GM19023 (cell line): ENCODE measurements at regions not wholly inside any gene's neighbourhood (a gene's known extent, or its start where the extent isn't known, plus 50 kb on each side); places are given as distances from the start of the nearest gene placed in this dataset.
"Not testable (repeated sequence)": the region's sequence is repeated elsewhere in the genome, so short reads cannot be mapped to it uniquely, and the experiment has no call there.

Source experiments
- ATAC-seq: cut with Tn5 transposase; IDR thresholded peaks from one replicate; pipeline ENCODE4 v1.9.1; 2021; ENCODE audit warnings: mild to moderate bottlenecking, moderate library complexity; ENCODE audit not compliant: unreplicated experiment

DNA sequence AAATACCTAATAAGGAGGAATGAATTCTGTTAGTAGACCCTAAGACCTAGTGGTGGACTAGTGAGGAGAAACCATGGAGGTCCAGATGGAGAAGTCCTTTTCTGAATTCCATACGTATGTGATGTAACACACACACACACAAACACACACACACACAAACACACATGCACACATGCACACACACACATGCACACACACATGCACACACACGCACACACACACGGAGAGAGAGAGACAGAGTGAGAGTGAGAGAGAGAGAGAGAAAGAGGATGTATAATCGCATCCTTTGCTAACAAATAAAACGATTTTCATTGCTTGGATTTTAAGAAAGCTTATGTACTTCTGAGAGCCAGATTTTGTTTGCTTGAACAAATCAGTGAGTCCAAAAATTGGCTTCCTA lies 132.6 kb upstream of the CEP162 start:
- ATAC-seq: no peak

GRCh38 chr6:84358581-84358980 lies 131.1 kb upstream of the CEP162 start:
- no peak for ATAC-seq

DNA sequence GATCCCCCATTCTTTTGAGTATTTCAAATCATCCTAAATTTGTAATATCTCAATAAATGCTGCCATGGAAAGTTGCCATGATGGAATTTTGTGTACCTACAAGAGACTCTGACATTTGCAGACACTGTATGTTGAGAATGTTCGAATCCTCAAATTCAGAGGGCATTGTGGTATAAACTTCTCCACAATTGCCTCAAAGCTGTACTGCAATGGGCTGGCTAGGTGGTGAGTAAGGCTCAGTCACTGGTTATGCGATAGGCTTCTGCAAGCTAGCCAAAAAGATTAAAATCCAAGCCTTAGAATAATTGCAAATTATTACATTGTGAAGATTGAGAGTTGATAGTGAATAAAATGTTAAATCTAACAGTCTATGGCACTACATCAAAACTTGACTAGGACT lies 130.2 kb upstream of the CEP162 start:
- ATAC-seq: no peak

DNA sequence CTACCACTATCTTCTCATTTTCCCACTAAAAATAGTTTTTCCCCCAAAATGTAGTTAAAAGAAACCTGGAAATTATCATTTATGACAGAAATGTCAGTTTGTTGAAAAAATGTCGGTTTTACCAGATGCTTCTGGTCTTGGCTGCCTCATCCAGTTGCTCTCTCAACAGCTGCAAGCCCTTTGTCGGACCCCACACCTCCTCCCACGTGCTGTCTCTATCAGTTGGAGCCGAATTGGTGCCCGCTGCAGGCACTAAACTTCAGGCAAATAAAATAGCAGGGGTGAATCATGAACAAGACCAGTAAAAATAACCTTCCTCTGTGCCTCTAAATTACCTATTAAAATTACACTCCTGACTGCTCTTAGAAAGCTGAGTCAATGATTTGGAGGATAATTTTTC lies 129.5 kb upstream of the CEP162 start:
- no peak for ATAC-seq

DNA sequence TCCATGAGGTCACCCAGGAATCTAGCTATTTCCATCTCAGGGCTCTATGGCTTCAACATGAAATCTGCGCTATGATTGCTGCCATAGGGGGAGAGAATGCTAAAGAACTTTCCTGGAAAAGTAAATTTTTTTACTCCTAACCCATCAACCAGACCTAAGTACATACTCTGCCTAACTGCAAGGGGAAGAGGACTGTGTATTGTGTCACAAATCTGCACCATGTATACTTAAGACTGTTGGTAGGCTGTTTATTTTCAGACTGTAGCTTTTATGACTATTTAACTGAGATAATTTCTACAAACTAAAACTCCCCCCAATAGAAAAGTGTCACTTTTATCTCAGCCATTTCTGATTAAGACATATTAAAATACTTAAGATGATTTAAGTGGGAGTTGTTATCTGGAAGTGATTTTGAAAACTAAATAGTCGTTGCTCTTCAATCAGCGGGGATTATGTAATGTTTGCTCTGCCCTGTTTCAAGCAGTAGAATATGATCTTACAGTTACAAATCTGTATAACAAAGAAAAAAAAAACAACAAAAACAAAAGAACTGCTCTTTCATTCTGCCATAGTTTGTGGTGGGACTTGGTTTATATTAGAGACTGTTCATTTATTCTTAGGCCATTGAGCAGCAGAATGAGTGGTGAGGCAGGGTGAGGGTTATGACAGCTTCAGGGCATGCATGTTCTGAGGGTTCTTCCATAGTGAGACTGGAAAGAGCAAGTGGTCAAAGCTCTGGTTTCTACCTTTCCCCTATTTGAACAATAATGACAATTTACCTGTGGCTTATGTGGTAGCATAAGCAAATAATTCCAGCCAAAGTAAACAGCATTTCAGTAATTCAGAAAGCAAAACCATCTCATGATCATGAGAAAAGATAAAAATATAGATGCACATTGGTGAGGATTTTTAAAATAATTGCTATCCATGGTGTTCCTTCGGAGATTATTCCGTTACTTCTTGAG lies 126.3 kb upstream of the CEP162 start:
- ATAC-seq: no peak

- ATAC-seq: no peak
Measured at GRCh38 chr6:84350397-84350796, 123.0 kb upstream of the CEP162 start.

DNA sequence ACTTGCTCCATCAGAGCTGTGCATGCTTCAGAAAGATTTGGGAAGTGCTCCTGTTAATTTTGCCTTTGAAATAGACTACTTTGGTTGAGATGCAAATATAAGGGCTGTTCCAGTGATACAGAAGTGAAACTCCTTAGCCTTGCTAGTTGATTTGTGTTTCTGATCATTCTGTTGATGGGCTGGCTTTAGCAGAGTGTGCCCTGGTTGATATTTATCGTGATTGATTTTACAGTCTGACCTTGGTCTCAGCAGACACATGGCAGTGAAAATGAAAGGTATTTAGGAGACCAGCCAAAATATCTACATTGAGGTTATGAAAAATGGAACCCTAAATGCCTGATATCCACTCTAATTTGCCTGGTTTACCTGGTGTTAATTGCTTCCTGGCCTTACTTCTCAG lies 122.1 kb upstream of the CEP162 start:
- ATAC-seq: no peak

DNA sequence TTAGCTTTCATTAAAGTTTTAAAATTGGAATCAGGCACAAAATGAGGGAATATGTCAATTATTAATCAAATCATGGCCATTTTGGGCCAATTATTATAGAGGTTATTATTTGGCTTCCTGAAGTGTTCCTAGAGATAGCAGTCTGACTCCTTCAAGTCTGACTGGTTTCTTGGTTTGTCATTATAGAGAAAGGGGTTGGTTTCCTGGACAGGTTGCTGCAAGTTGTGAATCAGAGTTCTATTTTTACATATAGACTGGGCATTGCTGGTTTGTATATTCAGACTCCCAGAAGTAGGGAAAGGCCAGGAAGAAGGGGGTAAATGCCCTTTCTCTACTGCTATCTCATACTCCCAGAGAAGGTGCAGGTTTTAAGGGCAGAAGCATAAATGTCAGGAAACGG lies 121.4 kb upstream of the CEP162 start:
- no peak for ATAC-seq

DNA sequence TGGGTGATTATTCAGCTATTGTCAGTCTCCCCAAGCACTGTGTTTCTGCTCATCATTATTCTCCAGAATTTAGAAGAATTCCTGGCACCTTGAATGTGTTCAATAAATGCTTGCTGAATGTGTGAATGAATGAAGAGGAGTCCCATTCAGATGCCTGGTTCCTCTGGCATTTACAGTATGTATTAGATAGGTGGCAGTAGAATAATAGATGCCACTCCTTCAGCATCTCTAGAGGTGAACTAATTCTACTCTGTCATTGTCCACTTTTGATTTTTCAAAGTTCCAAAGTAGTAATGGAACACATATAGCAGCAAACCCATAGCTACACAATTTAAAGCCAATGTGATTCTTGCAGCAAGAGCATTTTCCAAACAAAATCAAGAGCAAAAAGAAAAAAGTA lies 118.9 kb upstream of the CEP162 start:
- no peak for ATAC-seq

DNA sequence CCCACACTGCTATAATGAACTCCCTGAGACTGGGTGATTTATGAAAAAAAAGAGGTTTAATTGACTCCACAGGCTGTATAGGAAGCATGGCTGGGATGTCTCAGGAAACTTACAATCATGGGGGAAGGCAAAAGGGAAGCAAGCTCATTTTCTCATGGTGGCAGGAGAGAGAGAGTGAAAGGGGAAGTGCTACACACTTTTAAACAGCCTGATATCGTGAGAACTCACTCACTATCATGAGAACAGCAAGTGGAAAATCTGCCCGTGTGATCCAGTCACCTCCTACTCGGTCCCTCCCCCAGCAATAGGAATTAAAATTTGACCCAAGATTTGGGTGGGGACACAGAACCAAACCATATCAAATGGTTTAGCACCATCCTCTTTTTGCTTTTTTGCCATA lies 116.6 kb upstream of the CEP162 start:
- ATAC-seq: no peak

DNA sequence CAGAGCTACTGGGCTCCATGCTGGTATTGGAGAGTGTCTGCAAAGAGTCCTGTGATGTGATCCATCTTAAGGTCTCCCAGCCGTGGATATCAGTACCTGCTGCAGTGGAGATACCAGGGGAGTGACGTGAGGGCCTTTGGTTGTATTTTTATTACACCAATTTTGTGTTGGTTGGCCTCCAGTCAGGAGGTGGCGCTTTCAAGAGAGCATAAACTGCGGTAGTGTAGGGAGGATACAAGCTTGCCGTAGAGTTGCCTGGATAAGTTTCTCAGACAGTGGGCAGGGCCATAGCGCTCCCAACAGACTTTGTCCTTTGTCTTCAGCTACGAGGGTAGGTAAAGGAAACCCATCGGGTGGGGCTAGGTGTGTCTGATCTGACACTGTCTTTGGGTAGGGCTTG lies 113.0 kb upstream of the CEP162 start:
- no peak for ATAC-seq

DNA sequence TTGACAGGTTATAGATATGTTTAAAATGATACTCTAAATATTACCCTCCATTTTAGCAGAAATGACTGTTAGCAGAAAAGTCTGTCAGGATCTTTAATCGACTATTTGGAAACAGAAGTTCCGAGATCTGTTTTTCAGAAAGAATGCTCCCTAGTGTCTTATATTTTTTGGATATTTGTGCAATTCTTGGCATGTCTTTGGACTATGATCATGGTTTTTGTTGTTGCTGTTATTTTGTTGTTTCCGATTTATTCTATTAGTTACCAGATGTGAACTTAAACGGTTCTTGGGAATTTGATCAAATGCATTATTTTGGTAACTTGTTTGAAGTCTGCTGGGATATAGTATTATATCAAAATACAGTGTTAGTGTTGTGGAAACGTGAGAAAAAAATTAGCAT lies 106.4 kb upstream of the CEP162 start:
- no peak for ATAC-seq

- ATAC-seq: peak; percentile 92
Measured at GRCh38 chr6:84332139-84333034, 104.9 kb upstream of the CEP162 start.

DNA sequence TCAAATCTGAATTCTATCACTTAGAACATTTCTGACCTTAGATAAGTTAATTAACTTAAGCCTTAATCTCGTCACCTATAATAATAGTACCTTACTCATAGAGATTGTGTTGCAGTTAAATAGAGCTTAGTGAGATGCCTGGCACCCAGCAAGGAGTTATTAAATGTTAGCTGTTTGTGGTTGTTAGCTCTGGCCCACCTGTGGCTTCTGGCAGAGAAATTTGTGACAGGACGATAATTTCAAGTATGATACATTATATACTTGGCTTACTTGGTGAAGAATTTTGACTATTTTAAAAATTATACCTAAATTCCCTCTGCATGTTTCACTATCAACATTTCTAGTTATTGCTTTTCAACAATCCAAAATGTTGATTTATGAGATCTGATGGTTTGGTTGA lies 102.9 kb upstream of the CEP162 start:
- ATAC-seq: no peak

DNA sequence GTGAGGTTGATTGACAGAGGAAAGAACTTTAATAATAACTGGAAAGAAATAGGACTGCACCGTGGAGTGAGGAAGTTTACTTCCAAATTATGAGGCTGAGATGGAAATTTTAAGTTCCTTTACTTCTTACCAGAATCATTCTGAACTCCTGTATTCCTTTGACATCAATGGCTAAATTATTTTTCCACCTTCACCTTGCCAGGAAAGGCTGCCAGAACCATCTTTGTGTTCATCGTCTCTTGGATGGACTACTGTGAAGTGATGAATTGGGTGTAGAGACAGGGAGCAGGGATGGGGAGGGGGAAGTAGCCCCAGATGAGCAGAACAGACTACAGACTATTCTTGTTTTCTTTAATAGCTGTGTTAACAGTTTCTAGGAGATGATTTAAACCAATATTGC lies 102.1 kb upstream of the CEP162 start:
- ATAC-seq: no peak

- no peak for ATAC-seq
Measured at GRCh38 chr6:84329077-84329476, 101.6 kb upstream of the CEP162 start.

- no peak for ATAC-seq
Measured at GRCh38 chr6:84317463-84317862, 90.0 kb upstream of the CEP162 start.

GRCh38 chr6:84314377-84314898 lies 87.0 kb upstream of the CEP162 start:
- no peak for ATAC-seq

- ATAC-seq: no peak
Measured at GRCh38 chr6:84309336-84309735, 81.9 kb upstream of the CEP162 start.

DNA sequence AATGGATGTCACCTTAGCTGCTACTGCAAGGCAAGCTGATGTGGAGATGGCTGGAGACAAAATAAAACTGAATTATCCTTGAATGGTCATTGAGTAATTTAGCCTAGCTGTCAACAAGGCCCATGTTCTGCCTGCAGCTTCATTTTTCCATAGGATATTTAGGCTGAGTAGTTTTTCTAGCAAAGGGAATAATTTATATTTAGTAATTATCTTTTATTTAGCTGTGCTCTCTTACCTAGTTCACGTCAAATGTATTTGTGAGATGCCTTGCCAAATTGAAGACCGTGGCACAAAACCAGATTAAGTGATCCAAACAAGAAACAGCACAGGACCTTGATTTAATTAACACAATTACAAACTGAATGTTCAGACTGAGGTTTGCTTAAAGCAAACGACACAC lies 77.4 kb upstream of the CEP162 start:
- no peak for ATAC-seq

DNA sequence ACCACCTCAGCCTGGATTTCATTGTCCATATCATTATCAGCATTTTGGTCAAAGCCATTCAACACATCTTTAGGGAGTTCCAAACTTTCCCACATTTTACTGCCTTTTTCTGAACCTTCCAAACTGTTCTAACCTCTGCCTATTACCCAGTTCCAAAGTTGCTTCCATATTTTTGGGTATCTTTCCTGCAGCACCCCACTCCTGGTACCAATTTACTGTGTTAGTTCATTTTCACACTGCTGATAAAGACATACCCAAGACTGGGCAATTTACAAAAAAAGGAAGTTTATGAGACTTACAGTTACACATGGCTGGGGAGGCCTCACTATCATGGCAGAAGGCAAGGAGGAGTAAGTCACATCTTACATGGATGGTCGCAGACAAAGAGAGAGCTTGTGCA lies 63.6 kb upstream of the CEP162 start:
- not testable (repeated sequence) for ATAC-seq
